ENCODE measurements at regions not wholly inside any gene's neighbourhood (a gene's known extent, or its start where the extent isn't known, plus 50 kb on each side); places are given as distances from the start of the nearest gene placed in this dataset.
A peak's percentile ranks its signal among the peaks of the same experiment; 100 is the strongest.

- Histone ChIP-seq H3K4me3 (no peak overlapping the region), H3K4me1 (no peaks in the 10 kb centered on the region), H3K27ac (no peak overlapping the region), H3K36me3 (no peaks in the 10 kb centered on the region), H3K9me3 (no peaks in the 10 kb centered on the region), H3K27me3 (ENCODE audit: low read depth) (no peaks in the 10 kb centered on the region)
- no peak for DNase-seq
- intact Hi-C loops (cut with DNase I) = no loop called here
- TF ChIP-seq CTCF (IDR thresholded peaks at IDR 0.05) = no peak
- ATAC-seq = peak in 1 of 2 donors; percentile 51
Measured at GRCh38 chr13:104641309-104641708, 1575.1 kb upstream of the SLC10A2 start.

- no peaks in the 10 kb centered on the region for H3K4me1 ChIP-seq
- no peak for DNase-seq
- H3K36me3 ChIP-seq = no peaks in the 10 kb centered on the region
- intact Hi-C loops (cut with DNase I) = no loop called here
- no peaks in the 10 kb centered on the region for H3K9me3 ChIP-seq
- no peak for ATAC-seq
- H3K27me3 ChIP-seq (ENCODE audit: low read depth) = no peaks in the 10 kb centered on the region
- no peak for TF ChIP-seq CTCF (IDR thresholded peaks at IDR 0.05)
- H3K4me3 ChIP-seq = no peak overlapping the region
- no peak overlapping the region for H3K27ac ChIP-seq
Measured at GRCh38 chr13:104635879-104636278, 1569.7 kb upstream of the SLC10A2 start.

- no peak overlapping the region for H3K27ac ChIP-seq
- no peaks in the 10 kb centered on the region for H3K36me3 ChIP-seq
- no peak for TF ChIP-seq CTCF (IDR thresholded peaks at IDR 0.05)
- no peak for DNase-seq
- intact Hi-C loops (cut with DNase I) = no loop called here
- no peaks in the 10 kb centered on the region for H3K9me3 ChIP-seq
- ATAC-seq = no peak
- no peak overlapping the region for H3K4me3 ChIP-seq
- H3K4me1 ChIP-seq = no peaks in the 10 kb centered on the region
- H3K27me3 ChIP-seq (ENCODE audit: low read depth) = no peaks in the 10 kb centered on the region
Measured at GRCh38 chr13:104634016-104634415, 1567.8 kb upstream of the SLC10A2 start.

- DNase-seq (no peak), ATAC-seq (no peak)
- no peak for TF ChIP-seq CTCF (IDR thresholded peaks at IDR 0.05)
- intact Hi-C loops (cut with DNase I) = no loop called here
- no peak overlapping the region for H3K4me3 ChIP-seq
- no peaks in the 10 kb centered on the region for H3K27me3 ChIP-seq (ENCODE audit: low read depth)
- no peaks in the 10 kb centered on the region for H3K9me3 ChIP-seq
- H3K27ac ChIP-seq = no peak overlapping the region
- H3K4me1 ChIP-seq = no peaks in the 10 kb centered on the region
- H3K36me3 ChIP-seq = no peaks in the 10 kb centered on the region
Measured at GRCh38 chr13:104632736-104633135, 1566.5 kb upstream of the SLC10A2 start.

- DNase-seq (no peak), ATAC-seq (no peak)
- intact Hi-C loops (cut with DNase I) = no loop called here
- H3K36me3 ChIP-seq = no peaks in the 10 kb centered on the region
- TF ChIP-seq CTCF (IDR thresholded peaks at IDR 0.05) = no peak
- no peaks in the 10 kb centered on the region for H3K9me3 ChIP-seq
- no peak overlapping the region for H3K27ac ChIP-seq
- no peaks in the 10 kb centered on the region for H3K27me3 ChIP-seq (ENCODE audit: low read depth)
- H3K4me1 ChIP-seq = no peaks in the 10 kb centered on the region
- H3K4me3 ChIP-seq = no peak overlapping the region
Measured at GRCh38 chr13:104625201-104625600, 1559.0 kb upstream of the SLC10A2 start.

GRCh38 chr13:104616990-104617389 lies 1550.8 kb upstream of the SLC10A2 start:
- Histone ChIP-seq H3K27ac (no peak overlapping the region), H3K4me3 (no peak overlapping the region), H3K4me1 (no peaks in the 10 kb centered on the region), H3K36me3 (no peaks in the 10 kb centered on the region), H3K27me3 (ENCODE audit: low read depth) (no peaks in the 10 kb centered on the region), H3K9me3 (no peaks in the 10 kb centered on the region)
- DNase-seq = no peak
- no peak for TF ChIP-seq CTCF (IDR thresholded peaks at IDR 0.05)
- ATAC-seq = no peak
- intact Hi-C loops (cut with DNase I) = no loop called here
